ENCODE measurements at regions not wholly inside any gene's neighbourhood (a gene's known extent, or its start where the extent isn't known, plus 50 kb on each side); places are given as distances from the start of the nearest gene placed in this dataset.
"Not testable (repeated sequence)": the region's sequence is repeated elsewhere in the genome, so short reads cannot be mapped to it uniquely, and the experiment has no call there.

DNA sequence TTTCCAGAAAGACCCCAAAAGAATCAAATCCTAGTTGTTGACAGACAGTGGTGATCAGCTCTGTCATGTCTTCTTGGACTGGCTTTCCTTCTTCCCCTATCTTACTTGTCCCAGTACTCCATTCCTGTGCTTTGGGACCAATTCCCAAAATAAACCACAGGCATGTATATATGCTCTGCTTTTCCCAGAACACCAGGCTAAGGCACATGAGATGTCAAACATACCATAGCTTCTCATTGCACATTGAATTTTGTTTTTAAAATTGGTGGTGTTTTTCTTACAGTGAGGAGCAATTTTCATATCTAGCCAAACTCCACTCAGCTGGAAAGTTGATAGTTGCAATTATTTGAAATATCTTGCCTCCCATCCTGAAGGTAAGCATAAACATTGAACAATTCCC, 88.9 kb upstream of the RGPD4 start:
- no peak for DNase-seq (ENCODE audit: low read depth in 4 of 4, low spot score in 3 of 4)

- peak; percentile 20 to 50 (median 34) for DNase-seq (ENCODE audit: low read depth in 4 of 4, low spot score in 3 of 4)
These were observed 88.4 kb upstream of the RGPD4 start for GRCh38 chr2:107738266-107738665.

DNA sequence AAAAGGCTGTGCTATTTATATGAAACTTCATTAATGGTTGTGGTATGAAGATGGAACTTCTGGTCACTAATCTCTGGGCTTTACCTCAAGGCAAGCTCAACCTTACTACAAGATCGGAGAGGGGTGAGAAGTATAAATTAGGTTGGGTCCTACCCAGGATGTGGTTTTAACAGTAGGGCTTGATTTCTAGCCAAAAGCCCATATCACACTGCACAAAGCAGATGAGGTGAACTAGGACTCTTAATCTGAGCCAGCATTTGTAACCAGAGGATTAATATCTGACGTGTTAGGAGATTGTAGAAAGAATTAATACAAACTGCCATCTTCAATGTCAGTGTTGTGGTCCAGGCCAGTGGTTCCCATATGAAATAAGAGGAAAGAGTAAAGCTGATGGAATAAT, 86.4 kb upstream of the RGPD4 start:
- no peak for DNase-seq (ENCODE audit: low read depth in 4 of 4, low spot score in 3 of 4)

GRCh38 chr2:107742460-107743027, 84.1 kb upstream of the RGPD4 start:
- DNase-seq (ENCODE audit: low read depth in 4 of 4, low spot score in 3 of 4): no peak

DNA sequence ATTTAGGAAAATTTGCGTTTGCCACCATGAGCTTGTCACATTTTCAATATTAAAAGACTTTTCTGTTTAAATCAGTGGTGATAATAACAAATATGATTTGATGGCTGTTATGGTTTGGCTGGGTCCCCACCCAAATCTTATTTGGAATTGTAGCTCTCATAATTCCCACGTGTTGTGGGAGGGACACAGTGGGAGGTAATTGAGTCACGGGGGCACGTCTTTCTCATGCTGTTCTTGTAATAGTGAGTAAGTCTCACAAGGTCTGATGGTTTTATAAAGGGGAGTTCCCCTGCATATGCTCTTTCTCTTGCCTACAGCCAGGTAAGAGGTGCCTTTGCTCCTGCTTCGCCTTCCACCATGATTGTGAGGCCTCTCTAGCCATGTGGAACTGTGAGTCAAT, 83.4 kb upstream of the RGPD4 start:
- no peak for DNase-seq (ENCODE audit: low read depth in 4 of 4, low spot score in 3 of 4)

DNA sequence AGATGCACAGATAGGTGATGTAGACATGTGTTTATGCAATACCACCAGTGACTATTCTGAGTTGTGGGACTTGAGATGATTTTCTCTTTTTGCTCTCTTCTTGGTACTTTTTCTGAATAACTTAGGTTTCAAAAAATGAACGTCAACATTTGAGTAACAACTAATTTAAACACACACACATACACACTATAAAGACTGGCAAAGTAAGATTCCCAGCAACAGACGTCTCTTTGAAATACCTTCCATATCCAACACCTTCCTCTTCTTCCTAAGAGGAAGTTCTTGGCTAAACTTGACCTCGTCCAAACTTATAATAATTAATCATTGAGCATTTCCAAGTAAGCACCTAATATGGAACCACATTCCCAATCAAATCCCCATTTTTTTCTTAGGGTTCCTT, 81.6 kb upstream of the RGPD4 start:
- no peak for DNase-seq (ENCODE audit: low read depth in 4 of 4, low spot score in 3 of 4)

GRCh38 chr2:107746552-107747198, 80.0 kb upstream of the RGPD4 start:
- DNase-seq (ENCODE audit: low read depth in 4 of 4, low spot score in 3 of 4): not testable (repeated sequence)

DNA sequence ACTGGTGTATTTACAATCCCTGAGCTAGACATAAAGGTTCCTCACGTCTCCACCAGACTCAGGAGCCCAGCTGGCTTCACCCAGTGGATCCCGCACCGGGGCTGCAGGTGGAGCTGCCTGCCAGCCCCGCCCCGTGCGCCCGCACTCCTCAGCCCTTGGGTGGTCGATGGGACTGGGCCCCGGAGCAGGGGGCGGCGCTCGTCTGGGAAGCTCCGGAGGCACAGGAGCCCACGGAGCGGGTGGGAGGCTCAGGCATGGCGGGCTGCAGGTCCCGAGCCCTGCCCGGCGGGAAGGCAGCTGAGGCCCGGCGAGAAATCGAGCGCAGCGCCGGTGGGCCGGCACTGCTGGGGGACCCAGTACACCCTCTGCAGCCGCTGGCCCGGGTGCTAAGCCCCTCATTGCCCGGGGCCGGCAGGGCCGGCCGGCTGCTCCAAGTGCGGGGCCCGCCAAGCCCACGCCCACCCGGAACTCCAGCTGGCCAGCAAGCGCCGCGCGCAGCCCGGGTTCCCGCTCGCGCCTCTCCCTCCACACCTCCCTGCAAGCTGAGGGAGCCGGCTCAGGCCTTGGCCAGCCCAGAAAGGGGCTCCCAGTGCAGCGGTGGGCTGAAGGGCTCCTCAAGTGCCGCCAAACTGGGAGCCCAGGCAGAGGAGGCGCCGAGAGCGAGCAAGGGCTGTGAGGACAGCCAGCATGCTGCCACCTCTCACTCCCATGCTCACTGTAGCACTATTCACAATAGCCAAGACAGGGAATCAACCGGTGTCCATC, 79.3 kb upstream of the RGPD4 start:
- not testable (repeated sequence) for DNase-seq (ENCODE audit: low read depth in 4 of 4, low spot score in 3 of 4)

DNA sequence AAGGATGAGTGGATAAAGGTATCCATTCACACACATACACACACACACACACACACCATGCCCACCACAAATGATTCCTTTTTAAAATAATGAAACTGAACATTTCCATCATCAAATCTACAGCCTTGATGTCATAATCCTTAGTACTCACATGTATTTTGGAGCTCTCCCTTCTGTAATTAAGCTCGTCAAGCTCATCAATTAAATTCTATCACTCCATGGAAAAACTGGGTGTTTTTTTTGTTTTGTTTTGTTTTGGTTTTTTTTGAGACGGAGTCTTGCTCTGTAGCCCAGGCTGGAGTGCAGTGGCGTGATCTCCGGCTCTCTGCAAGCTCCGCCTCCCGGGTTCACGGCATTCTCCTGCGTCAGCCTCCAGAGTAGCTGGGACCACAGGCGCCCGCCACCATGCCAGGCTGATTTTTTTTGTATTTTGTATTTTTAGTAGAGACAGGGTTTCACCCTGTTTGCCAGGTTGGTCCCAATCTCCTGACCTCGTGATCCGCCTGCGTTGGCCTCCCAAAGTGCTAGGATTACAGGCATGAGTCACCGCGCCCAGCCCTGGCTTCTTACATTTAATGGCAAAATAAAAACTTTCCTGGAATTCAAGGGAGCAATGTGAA, 78.6 kb upstream of the RGPD4 start:
- no peak for DNase-seq (ENCODE audit: low read depth in 4 of 4, low spot score in 3 of 4)

- DNase-seq (ENCODE audit: low read depth in 4 of 4, low spot score in 3 of 4): no peak
These were observed 74.8 kb upstream of the RGPD4 start for GRCh38 chr2:107751936-107752335.

DNA sequence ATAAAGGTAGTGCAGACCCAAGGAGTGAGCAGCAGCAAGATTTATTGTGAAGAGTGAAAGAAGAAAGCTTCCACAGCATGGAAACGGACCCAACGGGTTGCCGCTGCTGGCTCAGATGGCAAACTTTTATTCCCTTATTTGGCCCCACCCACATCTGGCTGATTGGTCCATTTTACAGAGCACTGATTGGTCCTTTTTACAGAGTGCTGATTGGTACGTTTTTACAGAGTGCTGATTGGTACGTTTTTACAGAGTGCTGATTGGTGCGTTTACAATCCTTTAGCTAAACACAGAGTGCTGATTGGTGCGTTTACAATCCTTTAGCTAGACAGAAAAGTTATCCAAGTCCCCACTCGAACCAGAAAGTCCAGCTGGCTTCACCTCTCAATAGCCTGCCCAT, 72.9 kb upstream of the RGPD4 start:
- DNase-seq (ENCODE audit: low read depth in 4 of 4, low spot score in 3 of 4): not testable (repeated sequence)

- DNase-seq (ENCODE audit: low read depth in 4 of 4, low spot score in 3 of 4): no peak
These were observed 69.5 kb upstream of the RGPD4 start for GRCh38 chr2:107757223-107757622.

DNA sequence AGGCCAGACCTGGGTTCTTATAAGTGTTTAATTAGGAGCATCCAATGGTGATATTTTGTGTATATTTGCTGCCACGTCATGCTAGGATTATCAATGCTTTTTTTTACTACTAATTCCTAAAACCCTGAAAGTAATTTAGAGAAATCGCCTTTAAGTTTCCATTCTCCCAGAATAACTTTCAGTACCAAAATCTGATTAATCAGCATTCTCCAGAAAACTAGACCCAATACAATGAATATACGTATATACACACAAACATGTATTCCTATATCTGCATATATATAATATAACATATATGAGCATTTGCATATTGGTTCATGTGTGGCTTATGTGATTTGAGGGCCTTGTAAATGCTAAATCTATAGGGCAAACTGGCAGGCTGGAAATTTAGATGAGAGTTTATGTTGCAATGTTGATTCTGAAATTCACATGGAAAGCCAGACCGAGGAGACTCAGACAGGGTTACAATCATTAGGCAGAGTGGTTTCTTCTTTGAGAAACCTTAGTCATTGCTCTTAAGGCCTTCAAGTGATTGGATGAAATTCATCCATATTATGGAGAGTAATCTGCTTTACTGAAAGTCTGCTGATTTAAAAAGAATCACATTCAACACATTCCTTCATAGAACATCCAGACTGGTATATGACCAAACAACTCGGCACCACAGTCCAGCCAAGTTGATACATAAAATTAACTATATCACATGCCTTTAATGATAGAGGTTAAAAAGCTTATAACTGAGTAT, 65.9 kb upstream of the RGPD4 start:
- DNase-seq (ENCODE audit: low read depth in 4 of 4, low spot score in 3 of 4): no peak

GRCh38 chr2:107772353-107772752, 54.3 kb upstream of the RGPD4 start:
- DNase-seq (ENCODE audit: low read depth in 4 of 4, low spot score in 3 of 4): peak in 1 of 4 donors; percentile 6

- peak in 1 of 4 donors; percentile 15 for DNase-seq (ENCODE audit: low read depth in 4 of 4, low spot score in 3 of 4)
These were observed 51.5 kb upstream of the RGPD4 start for GRCh38 chr2:107775211-107775610.

- no peak for DNase-seq (ENCODE audit: low read depth in 4 of 4, low spot score in 3 of 4)
These were observed 50.9 kb upstream of the RGPD4 start for GRCh38 chr2:107775791-107776190.

DNA sequence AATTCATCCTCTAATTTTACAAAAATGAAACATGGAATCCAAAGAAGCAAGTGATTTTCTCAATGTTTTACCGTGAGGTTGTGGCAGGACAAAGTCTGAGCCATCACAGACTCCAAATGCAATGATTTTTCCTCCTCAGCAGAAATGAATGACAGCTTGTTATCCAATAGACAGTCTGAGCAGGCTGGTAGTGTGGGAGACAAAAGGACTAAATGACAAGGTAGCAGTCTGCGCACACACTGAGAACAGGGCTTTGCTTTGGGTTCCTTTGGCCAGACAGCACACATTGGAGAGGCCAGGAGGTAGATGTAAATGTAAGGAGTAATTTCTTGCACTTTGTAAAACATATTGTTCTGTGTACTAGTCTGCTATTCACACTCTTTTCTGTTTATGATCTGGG, 50.3 kb upstream of the RGPD4 start:
- no peak for DNase-seq (ENCODE audit: low read depth in 4 of 4, low spot score in 3 of 4)

All from left renal pelvis (tissue), 4 donors.